Astrocyte (in vitro differentiated cells and primary cell): ENCODE measurements at regions not wholly inside any gene's neighbourhood (a gene's known extent, or its start where the extent isn't known, plus 50 kb on each side); places are given as distances from the start of the nearest gene placed in this dataset.

ENCODE experiments used
- EZH2 ChIP-seq: IDR thresholded peaks from 2 replicates; pipeline ENCODE4 v1.6.1; 2012; ENCODE audit warnings: mild to moderate bottlenecking, low read length, inconsistent platforms; ENCODE audit not compliant: insufficient read depth
- TF ChIP-seq, protein P1 (sequence below): IDR thresholded peaks from 2 replicates; pipeline ENCODE4 v1.5.1; 2011; ENCODE audit warnings: low read depth, mild to moderate bottlenecking, inconsistent platforms, low read length, moderate library complexity; ENCODE audit not compliant: insufficient read depth

DNA sequence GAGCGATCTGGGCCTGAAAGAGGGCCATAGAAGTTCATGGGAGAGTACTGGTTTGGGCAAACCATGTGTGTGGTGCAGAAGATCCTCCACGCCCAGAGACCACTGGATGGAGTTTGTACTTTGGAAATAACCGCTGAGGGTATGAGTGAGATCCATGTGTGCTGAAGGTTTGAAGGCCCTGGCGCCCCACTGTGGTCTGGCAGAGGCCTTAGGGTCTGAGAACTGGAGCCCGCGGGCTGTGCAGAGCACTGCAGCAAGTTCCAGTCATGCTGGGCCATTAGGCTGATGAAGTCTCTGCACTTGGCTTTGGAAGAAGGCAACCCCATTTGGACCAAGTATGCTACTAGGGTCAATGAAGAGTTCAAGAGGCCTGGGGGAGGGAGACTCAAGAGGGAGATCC is 186.4 kb downstream of the BUD13 start:
- TF ChIP-seq EZH2, result no peak
- TF ChIP-seq, protein P1, sequence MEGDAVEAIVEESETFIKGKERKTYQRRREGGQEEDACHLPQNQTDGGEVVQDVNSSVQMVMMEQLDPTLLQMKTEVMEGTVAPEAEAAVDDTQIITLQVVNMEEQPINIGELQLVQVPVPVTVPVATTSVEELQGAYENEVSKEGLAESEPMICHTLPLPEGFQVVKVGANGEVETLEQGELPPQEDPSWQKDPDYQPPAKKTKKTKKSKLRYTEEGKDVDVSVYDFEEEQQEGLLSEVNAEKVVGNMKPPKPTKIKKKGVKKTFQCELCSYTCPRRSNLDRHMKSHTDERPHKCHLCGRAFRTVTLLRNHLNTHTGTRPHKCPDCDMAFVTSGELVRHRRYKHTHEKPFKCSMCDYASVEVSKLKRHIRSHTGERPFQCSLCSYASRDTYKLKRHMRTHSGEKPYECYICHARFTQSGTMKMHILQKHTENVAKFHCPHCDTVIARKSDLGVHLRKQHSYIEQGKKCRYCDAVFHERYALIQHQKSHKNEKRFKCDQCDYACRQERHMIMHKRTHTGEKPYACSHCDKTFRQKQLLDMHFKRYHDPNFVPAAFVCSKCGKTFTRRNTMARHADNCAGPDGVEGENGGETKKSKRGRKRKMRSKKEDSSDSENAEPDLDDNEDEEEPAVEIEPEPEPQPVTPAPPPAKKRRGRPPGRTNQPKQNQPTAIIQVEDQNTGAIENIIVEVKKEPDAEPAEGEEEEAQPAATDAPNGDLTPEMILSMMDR, result no peak
